ENCODE measurements at regions not wholly inside any gene's neighbourhood (a gene's known extent, or its start where the extent isn't known, plus 50 kb on each side); places are given as distances from the start of the nearest gene placed in this dataset.
"Not testable (repeated sequence)": the region's sequence is repeated elsewhere in the genome, so short reads cannot be mapped to it uniquely, and the experiment has no call there.

DNA sequence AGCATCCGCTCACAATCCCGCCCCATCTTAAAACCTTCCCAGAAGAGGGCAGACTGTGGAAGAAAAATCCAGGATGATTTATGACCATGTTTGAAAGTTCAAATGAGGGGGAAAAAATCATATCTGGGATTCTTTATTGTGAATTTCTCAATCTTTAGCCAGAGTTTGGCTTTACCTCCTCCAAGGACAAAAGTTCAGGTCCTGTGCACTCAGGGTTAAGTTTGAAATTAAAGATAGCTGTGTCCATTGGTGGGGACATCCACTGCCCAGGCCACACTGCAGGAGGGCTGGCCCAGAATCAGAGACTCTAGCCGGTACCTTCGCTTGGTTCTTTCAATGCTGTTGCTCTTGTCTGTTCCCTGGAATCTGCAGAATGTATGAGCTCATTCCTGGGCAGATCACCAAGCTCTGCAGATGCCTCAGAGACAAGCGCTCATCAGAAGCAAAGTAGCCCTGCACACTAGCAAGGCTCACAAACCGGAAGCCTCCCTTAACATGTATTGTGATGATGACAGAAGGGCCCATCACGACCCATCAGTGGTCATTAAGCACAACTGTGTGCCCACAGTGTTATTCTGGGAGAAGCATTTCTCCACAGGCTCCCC lies 375.3 kb upstream of the KLHL29 start:
- DNase-seq (ENCODE audit: low spot score), result no peak

DNA sequence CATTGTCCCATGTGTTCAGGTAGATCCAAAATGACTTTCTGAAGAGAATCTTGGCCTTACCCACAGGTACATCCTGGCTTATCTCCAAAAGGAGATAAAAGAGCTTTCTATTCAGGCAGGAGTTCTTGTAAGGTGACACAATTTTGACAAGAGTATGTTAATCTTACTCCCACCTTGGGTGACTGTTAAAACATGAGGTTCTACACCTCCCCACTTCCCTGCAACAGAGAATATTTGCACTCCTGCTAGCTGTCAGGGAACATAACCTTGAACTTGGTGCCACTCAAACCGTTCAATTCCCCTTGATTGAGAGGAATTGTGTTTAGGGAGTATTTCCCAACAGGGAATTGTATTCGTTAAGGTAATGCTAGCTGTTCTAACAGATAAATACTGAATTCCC lies 372.5 kb upstream of the KLHL29 start:
- DNase-seq (ENCODE audit: low spot score), result no peak

DNA sequence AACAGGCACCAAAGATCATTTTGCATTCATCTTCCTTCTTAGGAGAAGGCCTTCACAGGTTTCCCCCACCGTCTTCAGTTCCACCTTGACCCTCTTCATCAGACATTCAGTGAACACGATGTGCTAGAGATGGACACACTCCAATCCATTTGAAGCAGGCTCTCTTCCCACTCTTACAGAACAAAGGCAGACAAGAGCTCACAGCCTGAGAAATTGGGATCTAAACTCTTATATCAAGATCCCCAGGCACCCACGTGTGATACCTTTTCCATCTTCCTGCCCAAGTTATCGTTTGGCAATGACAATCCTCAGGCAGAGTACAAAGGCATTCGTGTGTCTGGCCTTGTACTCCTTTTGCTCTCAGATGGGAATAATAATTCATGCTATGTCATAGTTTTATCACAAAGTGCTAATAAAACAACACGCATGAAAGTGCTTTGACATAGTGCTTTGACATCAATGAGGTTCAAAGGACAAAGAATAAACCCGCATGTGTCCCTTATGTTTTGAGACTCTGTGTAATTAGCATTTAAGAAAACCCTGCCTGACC lies 369.3 kb upstream of the KLHL29 start:
- DNase-seq (ENCODE audit: low spot score), result no peak

DNA sequence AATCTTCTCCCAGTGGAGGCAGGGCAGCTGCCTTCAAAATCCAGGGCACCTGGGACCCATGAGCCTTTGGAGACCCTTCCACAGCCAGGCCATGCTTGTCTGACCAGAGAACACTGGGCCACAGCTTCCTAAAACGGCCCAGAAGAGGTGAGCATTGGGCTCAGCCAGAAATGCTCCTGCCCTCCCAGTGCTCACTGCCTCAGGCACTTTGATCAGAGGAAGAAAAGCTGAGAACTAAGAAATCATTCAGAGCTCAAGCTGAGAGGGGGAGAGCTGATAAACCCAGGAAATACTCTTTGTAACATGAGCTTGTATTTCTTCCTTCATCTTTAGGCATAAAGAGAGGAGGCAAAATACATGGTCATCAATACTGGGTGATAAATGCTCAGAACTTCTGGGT lies 365.5 kb upstream of the KLHL29 start:
- no peak for DNase-seq (ENCODE audit: low spot score)

DNA sequence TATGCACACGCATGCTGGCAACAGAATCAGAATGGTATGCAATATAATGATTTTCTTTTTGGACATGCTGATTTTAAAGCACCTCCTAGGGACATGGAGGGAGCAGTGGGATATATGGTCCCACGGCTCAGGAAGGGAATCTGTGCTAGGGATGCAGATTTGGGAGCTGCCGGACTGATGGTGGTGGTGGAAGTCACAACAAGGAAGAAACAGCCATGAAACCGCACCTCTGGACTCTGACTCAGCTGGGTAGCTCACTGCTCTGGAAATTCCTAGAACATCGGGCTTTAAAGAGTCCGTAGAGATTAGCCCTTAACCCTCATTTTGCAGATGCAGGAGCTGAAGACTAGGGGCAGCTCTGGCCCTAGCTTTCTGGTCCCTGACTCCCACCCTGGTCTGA lies 364.3 kb upstream of the KLHL29 start:
- DNase-seq (ENCODE audit: low spot score), result no peak

DNA sequence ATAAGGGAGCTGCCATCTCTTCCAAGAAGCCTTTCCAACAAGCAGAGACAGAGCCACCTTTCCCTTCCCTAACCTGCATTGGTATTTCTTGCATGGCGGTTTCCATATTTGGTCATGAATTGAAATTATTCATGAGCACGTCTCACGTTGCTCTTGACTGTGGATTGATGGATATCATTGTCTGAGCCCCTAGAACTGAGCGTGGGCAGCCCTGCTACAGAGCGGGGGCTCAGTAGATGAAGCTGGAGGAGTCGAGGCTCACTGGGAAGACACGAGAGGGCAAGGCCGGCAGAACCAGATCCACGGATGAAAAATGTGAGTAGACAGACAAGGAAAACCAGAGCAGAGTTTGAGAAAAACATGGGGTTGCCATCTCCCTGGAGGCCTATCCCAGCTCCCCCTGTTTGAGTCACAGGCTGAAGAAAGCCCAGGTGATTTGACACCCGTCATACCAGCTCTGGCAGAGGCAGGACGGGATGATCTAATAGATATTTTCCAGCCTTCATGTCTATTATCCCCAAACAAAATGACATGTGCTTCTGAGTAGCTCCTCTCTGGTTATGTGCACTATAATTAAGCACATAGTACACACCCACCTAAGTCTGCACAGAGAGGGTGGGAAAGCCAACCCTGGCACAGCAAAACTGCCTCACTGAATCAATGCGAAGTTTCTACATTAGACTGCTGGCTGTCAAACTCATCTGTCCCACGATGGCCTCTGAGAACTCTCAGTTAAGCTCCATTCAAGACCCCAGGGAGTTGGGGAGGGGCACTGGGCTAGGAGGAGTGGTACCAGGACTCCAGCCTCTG lies 363.5 kb upstream of the KLHL29 start:
- peak; percentile 4 for DNase-seq (ENCODE audit: low spot score)

DNA sequence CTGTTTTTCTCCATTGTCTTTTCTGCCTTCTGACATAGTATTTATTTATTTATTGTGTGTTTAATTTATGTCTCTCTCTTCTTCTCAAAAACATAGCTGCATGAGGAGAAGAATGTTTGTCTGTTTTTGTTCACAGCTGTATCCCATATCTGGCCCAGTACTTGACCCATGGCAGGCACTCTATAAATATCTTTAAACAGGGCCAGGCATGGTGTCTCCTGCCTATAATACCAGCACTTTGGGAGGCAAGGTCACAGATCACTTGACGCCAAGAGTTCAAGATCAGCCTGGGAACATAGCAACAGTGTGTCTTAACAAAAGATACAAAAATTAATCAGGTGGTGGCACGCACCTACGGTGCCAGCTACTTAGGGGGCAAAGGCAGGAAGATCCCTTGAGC lies 361.3 kb upstream of the KLHL29 start:
- no peak for DNase-seq (ENCODE audit: low spot score)

DNA sequence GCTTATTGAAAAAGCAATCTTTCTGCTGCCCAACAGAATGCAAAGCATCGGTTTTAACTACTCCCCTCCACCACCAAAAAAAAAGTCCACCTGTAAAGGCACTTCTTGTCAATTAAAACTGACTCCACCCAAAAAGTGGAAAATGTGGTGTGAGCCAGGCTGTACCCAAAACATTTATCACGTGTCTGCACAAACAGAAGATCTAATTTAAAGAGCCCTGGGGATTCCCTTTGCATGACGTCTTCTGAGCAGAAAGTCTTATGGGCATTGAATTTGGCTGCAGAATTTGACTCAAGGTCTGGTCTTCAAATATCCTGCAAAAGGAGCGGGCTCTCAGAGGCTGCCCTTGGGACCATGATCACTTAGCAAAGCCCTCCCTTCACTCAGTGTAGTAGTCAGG lies 358.3 kb upstream of the KLHL29 start:
- no peak for DNase-seq (ENCODE audit: low spot score)

DNA sequence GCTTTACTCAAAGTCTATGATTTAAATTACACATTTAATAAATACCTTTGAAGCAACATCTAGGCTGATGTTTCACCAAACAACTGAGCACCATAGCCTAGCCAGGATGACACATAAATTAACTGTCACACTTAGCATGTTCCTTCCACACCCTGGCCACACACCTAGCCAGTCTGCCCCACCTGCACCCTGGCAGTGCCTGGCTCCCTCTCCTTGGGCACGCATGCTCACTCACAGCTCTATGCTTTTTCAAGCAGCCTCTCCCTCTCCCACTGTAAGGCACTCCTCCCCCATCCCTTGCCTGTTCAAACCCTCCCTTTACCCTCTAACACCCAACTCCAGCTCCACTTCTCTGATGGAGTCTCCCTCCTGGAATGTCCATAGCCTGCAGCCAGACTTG lies 357.6 kb upstream of the KLHL29 start:
- DNase-seq (ENCODE audit: low spot score), result no peak

DNA sequence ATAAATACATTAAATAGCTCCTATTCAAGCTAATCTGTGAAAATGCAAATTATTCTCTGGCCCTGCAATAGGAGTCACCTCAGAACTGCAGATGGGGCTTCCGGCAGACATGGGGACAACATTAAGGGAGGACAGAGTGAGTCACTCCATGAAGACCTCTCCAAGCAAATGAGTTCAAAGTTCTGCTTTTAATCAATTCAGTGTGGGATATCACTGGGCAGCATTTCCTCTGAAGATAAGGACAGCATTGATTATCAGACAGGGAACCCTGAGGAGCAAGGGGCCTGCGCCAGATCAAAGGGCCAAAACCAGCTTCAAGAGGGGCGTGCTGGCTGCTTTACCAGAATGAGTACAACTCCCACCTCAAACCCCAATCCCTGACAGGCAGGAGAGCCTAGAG lies 356.9 kb upstream of the KLHL29 start:
- DNase-seq (ENCODE audit: low spot score), result no peak

DNA sequence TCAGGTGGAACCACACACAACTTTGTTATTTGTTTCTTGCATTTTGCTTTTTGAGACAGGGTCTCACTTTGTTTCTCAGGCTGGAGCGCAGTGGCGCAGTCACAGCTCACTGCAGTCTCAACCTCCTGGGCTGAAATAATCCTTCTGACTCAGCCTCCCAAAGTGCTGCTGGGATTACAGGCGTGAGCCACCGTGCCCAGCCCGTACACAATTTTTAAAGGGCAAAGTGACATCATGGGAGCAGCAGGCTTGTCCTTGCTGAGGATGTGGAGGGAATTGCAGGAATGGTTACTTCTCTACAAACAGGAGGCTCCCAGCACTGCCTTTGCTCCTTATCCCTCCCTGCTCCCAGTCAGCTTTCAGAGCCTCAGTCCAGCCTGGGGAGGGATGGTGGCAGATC lies 355.9 kb upstream of the KLHL29 start:
- DNase-seq (ENCODE audit: low spot score), result no peak

DNA sequence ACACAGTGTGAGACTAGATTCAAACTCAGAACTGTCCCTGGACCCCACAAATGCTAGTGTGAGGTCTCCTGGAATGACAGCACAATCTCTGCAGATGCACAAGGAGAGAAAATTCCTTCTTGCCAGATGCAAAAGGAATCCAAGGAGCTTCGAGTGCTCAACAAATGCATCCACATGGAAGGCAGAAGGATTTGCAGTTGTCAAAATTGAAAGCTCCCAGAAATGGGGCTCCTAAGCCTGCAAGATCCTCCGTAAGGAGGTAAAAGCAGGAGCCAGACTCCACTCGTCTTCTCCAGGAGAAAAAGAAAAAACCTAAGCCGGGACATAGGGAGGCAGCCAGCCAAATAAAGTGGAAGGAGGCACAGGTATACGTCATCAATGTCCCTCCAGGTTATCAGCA lies 355.0 kb upstream of the KLHL29 start:
- no peak for DNase-seq (ENCODE audit: low spot score)

DNA sequence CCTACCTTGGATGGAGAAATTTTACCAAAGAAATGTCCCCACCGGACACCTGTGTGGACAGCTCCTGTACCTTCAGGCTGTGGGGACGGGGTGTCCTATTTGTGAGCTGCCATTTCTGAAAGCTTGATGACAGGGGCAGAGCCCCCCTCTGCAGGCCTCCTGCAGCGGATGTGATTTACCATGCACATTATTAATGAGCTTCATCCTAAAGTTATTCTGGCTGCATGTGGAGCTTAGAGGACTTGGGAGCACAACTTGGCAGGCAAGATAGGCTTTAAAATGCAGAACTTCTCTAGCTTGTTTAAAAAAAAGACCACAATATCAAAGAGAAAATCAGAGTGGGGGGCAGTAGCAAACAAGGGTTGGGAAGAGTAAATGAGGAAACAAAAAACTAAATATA lies 350.0 kb upstream of the KLHL29 start:
- no peak for DNase-seq (ENCODE audit: low spot score)

DNA sequence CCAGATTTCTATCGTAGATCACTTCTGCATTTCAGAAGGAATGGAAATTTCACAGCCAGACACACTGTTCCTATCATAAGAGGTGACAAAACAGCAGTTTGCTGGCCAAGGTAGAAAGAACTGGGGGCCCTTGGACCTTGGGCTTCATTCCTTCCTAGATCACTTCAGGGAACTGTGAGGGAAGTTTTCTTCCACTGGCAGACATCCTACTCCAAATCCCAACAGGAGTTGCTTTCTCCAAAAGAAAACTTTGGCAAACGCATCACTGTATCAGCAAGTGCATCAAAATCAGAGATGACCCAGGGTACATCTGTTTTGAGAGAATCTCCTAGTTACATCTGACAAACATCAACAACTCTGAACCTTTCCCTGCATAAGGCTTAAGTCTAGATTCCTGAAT lies 348.4 kb upstream of the KLHL29 start:
- no peak for DNase-seq (ENCODE audit: low spot score)

DNA sequence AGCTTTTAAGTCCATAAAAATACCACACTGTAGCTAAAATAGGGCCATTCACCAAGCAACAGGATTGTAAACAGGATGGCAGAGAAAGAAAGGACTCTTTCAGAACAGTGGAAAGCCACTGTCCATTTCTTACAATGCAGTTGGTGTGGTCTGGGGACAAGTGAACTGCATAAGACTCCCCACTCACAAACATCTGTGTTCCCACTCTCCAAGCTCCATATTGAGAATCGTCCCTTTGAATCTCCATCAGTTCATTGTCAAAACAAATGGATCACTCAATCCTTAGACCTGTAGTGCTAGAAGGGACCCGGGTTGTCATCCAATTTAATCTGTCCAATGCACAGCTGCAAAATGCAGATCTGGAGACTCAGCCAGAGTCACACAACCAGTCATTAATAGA lies 347.4 kb upstream of the KLHL29 start:
- DNase-seq (ENCODE audit: low spot score), result no peak

DNA sequence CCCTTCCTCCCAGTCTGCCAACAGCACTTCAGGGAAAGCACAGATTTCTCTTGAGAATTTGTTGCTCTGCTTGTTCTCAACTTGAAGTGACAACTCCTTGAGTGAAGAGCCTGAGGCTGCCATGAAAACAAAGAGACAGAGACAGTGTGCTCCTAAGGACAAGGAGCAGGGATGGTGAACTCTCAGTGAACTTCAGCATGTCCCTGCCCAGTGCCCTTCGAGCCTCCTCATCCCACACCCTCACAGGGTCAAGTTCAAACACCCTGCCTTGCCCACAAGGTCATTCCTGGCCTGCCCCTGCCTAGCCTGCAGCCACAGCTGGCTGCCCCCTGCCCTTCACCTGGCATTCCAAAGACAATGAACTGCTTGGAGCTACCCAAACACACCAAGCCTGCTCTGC lies 343.5 kb upstream of the KLHL29 start:
- peak; percentile 20 for DNase-seq (ENCODE audit: low spot score)

DNA sequence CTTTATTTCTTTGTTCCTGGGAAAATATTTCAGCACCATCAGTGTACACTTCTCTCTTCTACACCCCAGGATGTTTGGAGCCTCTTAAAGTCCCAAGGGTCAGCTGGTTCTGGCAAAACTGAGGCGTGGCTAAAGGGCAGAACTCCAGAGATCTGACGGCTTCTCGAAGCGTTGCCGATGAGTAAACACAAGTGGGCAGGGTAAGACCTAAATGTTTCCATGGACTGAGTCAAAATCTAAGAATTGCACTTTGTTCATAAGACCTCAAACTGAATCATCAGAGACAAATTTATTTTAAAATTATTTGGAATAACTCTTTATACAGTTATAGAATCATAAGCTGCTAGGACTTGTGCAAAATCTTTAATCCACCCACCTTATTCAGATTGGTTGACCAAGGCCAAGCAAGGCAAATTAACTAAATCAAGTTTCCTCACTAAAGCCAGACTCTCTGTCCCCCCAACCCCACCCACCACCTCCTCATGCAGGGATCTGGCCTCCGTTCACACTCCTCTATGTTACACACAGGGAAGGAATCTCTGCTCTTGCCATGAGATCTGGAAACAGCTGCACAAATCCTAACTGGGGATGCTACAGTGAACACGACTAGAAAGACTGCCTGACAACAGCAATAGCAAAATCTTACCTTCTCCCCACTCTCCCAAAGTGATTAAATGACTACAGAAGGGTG lies 342.6 kb upstream of the KLHL29 start:
- DNase-seq (ENCODE audit: low spot score), result no peak

DNA sequence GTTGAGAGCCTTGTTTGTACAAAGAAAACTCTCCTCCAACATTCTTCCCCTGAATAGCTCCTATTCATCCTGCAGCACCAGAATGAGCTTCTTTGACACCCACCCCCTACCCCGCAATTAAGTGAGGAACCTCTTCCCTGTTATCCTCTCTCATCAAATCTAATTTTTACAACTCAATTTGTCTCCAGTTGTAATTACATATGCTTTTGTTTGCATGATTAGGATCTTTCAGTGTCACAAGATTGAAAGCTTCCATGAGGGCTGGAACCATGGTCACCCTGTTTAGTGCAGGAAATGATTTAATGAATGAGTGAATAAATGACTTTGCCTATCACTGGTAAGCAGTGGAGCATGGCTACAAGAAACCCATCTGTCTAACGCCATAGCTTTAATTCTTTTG lies 334.6 kb upstream of the KLHL29 start:
- DNase-seq (ENCODE audit: low spot score), result peak; percentile 81

DNA sequence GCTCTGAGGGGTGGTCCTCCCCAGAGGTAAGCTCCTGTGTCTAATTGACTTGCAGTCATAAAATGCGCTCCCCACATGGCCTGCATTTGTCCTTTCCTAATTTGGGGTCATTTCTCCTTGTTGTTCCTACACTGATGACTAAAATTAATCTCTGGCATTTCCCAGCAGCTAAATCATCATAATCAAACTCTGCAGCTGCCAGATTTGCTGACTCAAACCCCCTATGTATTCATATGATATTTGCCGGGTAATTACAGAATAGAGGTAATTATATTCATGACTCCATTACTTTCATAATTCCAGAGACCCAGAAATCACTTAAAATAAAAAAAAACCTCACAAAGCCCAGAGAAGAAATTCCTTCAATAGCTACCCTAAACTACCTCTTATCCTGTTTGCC lies 331.4 kb upstream of the KLHL29 start:
- no peak for DNase-seq (ENCODE audit: low spot score)

DNA sequence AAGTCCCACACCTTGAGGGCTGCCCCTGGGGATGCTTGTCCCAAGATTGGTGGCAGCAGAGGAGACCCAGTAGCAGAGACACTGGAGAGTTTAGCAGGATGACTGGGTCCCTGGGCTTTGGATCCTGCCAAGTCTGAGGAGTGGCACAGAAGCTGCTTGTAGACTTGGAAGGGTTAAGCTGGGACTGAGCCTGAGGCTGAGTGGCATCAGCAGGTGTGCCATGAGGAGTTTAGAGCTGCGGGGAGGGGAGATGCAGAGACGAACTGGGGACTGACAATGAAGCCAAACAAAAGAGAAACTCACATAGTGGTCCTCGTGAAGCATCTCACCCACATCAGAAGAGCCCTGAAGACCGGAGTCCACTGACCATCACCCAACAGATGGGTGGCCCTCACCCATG lies 329.7 kb upstream of the KLHL29 start:
- no peak for DNase-seq (ENCODE audit: low spot score)

DNA sequence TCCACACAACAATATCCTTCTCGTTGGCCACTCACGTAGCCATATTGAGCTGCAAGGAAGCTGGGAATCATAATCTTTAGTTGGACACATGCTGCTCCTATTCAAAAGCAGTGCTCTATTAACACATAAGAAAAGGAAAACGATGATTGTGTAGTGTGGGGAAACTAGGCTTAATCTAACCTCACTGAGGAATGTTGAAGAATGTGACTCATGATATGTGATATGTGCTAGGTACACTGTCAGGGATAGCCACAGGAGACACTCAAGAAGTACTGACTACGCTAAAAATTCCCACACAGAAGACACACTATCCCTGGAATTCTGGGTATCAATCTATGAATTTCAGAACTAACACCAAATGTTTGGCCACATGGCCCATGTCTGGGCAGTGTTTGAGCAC lies 328.1 kb upstream of the KLHL29 start:
- DNase-seq (ENCODE audit: low spot score), result not testable (repeated sequence)

DNA sequence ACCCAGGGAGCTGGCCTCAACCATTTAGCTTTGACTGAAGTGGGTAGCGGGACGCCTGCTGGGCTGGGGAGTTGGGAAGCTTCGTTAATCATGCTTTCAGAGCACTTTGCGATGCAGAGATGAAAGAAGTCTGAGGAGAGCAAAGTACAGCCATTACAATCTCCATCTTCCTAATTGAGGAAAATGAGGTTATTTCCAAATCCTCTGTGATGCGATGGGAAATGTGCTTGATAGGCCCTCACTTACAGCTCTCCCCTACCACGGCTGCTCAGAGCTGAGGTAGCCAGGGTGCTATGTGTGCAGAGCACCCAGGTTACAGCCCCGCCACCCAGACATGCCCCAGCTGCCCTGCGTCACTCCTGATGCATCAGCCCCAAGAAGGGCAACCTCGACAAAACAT lies 326.5 kb upstream of the KLHL29 start:
- DNase-seq (ENCODE audit: low spot score), result no peak

DNA sequence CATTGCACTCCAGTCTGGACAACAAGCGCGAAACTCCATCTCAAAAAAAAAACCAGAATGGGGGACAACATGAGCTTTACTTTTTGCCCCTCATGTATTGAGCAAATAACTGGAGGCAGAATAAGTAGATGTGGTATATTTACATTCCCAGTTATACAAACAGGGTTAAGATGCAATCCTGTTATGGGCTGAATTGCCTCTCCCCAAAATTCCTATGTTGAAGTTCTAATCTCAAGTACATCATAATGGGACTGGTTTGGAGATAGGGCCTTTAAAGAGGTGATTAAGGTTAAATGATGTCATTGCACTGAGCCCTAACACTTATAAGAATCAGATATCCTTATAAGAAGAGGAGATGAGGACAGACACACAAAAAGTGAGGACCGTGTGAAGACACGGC lies 319.8 kb upstream of the KLHL29 start:
- no peak for DNase-seq (ENCODE audit: low spot score)
